Stimulated activated naive CD4-positive, alpha-beta T cell (primary cell): ENCODE measurements at regions not wholly inside any gene's neighbourhood (a gene's known extent, or its start where the extent isn't known, plus 50 kb on each side); places are given as distances from the start of the nearest gene placed in this dataset.

Experiments
- DNase-seq, 6 experiments: peaks; one replicate each; lab custom pipeline; 2025; lab: John Stamatoyannopoulos, UW

DNA sequence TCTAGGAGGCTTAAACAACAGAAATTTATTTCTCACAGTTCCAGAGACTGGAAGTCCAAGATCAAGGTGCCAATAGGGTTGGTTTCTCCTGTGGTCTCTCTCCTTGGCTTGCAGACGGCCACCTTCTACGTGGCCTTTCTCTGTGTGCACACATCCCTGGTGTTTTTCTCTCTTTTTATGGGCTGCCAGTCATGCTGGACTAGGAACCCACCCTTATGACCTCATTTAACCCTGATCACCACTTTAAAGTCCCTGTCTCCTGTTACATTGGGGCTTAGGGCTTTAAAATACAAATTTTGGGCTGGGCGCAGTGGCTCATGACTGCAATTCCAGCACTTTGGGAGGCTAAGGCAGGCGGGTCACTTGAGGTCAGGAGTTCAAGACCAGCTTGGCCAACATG, 157.1 kb downstream of the TLE1 start:
- DNase-seq: no peak

- DNase-seq: no peak
Measured at GRCh38 chr9:81531511-81531910, 157.8 kb downstream of the TLE1 start.

DNA sequence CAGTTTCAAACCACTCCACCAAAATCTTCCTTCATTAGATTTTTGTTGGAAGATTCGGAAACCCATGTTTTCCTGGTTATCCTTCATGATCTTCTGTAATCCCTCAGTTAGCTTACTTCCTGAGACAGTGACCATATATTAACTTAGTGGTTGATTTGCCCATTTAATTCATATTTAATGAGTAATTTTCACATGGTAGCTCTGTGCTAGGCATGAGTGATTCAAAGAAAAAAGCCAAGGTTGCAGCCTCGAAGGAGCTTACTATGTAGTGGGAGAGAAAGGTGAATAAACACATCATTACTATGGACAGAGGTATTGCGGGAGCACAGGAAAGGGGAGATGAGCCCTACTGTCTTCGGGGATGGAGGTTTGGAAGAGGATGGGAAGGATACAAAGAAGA, 158.5 kb downstream of the TLE1 start:
- no peak for DNase-seq

DNA sequence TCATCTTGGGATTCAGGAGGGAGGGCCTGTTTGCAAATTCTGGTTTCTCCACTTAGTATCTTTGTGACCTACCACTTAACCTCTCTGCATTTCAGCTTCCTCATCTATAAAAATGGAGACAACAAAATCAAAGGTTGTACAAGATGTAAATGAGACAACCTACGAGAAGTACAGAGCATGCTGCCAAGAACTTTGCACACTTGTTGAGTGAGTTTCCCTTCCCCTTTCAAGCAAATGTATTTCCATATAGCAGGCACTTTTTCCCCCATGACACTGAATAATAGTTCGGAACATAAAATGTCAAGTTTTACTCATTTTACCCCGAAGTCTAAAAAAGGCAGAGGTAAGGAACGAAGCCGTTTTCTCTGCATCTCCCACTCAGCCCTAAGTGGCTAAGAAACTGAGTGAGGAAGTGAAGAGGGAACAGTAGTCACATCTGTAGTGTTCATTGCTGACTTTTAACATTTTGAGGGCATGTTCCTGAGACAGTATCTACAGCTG, 159.0 kb downstream of the TLE1 start:
- DNase-seq: no peak

- DNase-seq: no peak
Measured at GRCh38 chr9:81529556-81530193, 159.7 kb downstream of the TLE1 start.

- DNase-seq: no peak
Measured at GRCh38 chr9:81526587-81526986, 162.8 kb downstream of the TLE1 start.

GRCh38 chr9:81522716-81523551, 166.4 kb downstream of the TLE1 start:
- no peak for DNase-seq

- DNase-seq: no peak
Measured at GRCh38 chr9:81521892-81522291, 167.5 kb downstream of the TLE1 start.

GRCh38 chr9:81519816-81520495, 169.4 kb downstream of the TLE1 start:
- DNase-seq: no peak

DNA sequence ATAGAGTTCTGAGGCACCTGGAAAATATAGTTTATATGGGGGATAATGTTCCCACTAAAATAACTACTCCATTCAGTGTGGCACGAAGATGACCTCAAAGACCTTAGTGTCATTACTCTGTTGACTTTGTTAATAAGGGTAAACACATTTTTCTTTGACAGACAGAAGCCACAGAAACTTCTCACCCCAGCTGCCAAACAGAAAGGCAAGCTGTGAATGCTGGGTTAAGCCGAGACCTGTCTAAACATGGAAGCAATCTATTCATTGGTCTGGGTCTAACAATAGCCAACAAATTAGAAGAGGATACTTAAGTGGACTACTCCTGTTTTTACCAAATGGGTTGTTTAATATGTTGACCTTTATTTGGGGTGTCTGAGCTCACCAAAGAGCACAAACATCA, 171.4 kb downstream of the TLE1 start:
- no peak for DNase-seq

- DNase-seq: no peak
Measured at GRCh38 chr9:81513059-81513458, 176.3 kb downstream of the TLE1 start.

GRCh38 chr9:81512641-81513040, 176.7 kb downstream of the TLE1 start:
- DNase-seq: no peak

DNA sequence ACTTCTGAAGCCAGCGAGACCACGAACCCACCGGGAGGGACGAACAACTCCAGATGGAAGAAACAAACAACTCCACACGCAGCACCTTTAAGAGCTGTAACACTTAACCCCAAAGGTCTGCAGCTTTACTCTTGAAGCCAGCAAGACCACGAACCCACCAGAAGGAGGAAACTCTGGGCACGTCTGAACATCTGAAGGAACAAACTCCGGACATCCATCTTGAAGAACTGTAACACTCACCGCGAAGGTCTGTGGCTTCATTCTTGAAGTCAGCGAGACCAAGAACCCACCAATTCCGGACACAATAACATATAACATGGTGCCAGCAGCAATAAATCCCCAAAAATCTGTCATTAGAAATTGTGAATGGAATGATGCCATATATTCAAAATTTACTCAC, 180.9 kb downstream of the TLE1 start:
- no peak for DNase-seq

GRCh38 chr9:81506941-81507864, 182.1 kb downstream of the TLE1 start:
- no peak for DNase-seq

GRCh38 chr9:81499594-81499993, 189.8 kb downstream of the TLE1 start:
- no peak for DNase-seq

DNA sequence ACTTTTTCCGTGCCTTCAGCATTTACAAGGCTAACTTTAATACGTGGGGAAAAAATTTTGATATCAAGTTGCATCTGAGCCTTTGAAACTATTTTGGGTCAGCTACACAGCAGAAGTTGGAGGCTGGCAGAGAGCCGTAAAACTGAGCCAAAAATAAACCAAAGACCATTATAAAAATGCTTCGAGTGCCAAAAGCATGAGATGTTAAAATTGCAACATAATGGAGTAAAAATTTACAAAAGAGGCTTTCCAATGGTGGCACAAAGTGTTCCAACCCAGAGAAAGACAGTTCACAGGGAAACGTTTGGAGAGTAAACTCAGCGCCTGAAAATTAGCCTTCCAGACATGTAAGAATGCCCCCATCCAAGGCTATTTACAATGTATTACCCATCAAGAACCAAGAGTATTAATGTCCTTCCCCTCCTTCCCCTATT, 190.3 kb downstream of the TLE1 start:
- DNase-seq: no peak

DNA sequence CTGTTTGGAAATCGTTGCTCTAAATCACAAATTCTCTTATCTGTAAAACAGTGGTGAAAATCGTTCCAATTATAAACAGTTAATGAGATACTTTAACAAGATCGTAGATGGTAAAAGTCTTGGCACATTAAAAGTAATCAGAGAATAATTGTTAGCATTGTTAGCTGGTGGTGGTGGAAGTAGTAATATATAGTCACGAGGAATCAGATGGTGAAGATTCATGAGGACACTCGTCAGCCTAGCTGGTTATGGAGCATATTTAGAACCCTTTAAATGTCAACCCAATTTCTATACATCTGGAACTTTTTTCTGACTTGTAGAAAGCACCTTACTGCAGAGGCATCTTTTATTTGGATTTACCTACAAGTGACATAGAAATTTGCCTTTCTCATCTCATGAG, 190.8 kb downstream of the TLE1 start:
- DNase-seq: no peak

GRCh38 chr9:81497091-81497490, 192.3 kb downstream of the TLE1 start:
- no peak for DNase-seq

- no peak for DNase-seq
Measured at GRCh38 chr9:81492710-81493447, 196.5 kb downstream of the TLE1 start.

DNA sequence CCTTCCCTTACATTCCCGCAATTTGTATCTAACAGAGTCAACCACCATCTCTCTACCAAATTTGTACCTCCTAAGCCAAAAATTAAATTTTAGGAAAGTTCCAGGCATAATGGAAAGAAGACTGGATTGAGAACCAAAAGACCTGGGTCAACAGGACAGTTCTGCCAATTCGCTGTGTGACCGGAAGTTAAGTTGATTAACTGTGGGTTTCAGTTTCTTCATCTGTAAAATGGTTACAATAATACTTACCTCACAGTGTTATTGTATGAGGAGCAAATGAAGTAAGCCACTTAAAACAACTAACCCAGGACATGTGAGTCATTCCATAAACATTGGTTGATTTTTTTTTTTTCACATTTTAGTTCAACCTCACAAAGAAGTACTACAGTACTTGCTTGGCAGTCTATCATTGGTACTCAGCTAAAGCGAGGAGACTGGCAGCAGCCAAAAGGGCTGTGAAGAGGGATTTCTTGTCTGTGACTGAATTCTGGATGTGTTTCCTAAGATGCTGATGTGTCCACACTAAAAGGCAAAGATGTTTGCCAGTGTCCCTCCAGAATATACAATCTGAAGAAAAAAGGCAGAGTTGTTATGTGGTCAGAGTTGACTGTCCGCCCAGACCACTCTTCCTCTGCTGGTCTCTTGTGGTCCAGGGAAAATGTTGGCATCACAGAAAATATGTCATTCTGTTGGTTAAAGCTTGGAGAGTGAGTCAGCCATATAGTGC, 198.6 kb downstream of the TLE1 start:
- no peak for DNase-seq
